K562 (cell line): ENCODE measurements at regions not wholly inside any gene's neighbourhood (a gene's known extent, or its start where the extent isn't known, plus 50 kb on each side); places are given as distances from the start of the nearest gene placed in this dataset.

Experiments
- TEAD4 ChIP-seq, 2 experiments: sonication (generic) in 1 of 2; formaldehyde crosslinking in 1 of 2; IDR thresholded peaks; 2 replicates each; pipeline versions ENCODE4 v1.6.1 to v1.8.0; 2012 to 2022; ENCODE audit warnings: borderline replicate concordance in 1 of 2, inconsistent platforms in 1 of 2, low read length in 1 of 2, mild to moderate bottlenecking in 1 of 2, missing genetic modification reagents in 1 of 2
- ZNF407 ChIP-seq: fragments of 450-650 bp; IDR thresholded peaks from 2 replicates; pipeline ENCODE4 v1.6.1; 2016; ENCODE audit warnings: low read depth

- TF ChIP-seq ZNF407 (no peak), TEAD4 (IDR thresholded peaks at IDR 0.05; ENCODE audit: low read length) (no peak), TEAD4 (CRISPR knock-in tag; IDR thresholded peaks at IDR 0.05; ENCODE audit: borderline replicate concordance) (no peak)
Observed at GRCh38 chr3:174342941-174343501, 516.1 kb upstream of the NAALADL2 start (continued).
